ENCODE measurements at regions not wholly inside any gene's neighbourhood (a gene's known extent, or its start where the extent isn't known, plus 50 kb on each side); places are given as distances from the start of the nearest gene placed in this dataset.

DNA sequence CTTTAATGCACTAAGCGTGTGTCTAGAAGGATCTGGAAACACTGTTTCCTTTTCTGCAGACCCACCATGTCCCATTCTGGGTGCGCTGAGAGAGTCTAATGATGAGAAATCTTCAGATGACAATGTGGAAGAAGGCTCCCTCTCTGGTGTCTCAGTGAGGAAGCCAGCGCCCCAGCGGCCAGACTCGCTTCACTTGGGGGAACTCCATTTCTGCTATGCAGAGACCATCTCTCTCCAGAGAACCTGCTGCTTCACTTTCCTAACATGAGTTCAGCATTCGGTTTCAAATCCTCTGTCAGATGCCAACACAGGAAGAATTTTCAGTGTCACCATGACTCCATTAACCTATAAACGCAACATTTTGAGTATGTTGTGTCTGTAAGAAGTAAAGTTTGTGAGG is 121.8 kb downstream of the SYF2 start:
- Histone ChIP-seq H2AK5ac (ENCODE audit: low read depth, low read length) (no peak overlapping the region), H3K9me1 (ENCODE audit: insufficient read depth, low read length) (peaks cover 3% of the 10 kb centered on the region; the same call in 1 of the 2 replicates), H3K36me3 (ENCODE audit: control insufficient read depth, insufficient read depth, low read length) (no peaks in the 10 kb centered on the region), H3K18ac (ENCODE audit: low read depth, low read length) (no peak overlapping the region), H3K23ac (ENCODE audit: low read depth, low read length) (no peak overlapping the region), H2AFZ (replicated peaks; ENCODE audit: low read length, poor library complexity) (no peak overlapping the region), H3K4me2 (ENCODE audit: low read depth, low read length) (no peak overlapping the region), H3K14ac (replicated peaks; ENCODE audit: low read depth, low read length) (no peak overlapping the region), H3K27ac (ENCODE audit: insufficient read depth, low read length) (no peak overlapping the region), H4K20me1 (ENCODE audit: insufficient read depth, low read length) (no peaks in the 10 kb centered on the region), H2AK9ac (replicated peaks; ENCODE audit: low read depth, low read length, poor library complexity) (no peak overlapping the region), H3K56ac (ENCODE audit: extremely low read depth, insufficient read depth, low read length) (no peak overlapping the region), H3K9ac (ENCODE audit: low read depth, low read length) (no peak overlapping the region), H2BK120ac (ENCODE audit: low read depth, low read length) (no peak overlapping the region), H4K5ac (ENCODE audit: low read depth, low read length) (no peak overlapping the region), H3K4me3 (ENCODE audit: insufficient read depth, low read depth, low read length) (no peak overlapping the region), H4K8ac (ENCODE audit: low read depth in 2 of 2, low read length in 2 of 2) (no peak overlapping the region), H3K9me3 (ENCODE audit: control insufficient read depth, insufficient read depth, low read length) (peaks cover 6% of the 10 kb centered on the region), H3K4me1 (ENCODE audit: control insufficient read depth, insufficient read depth, low read length) (0 out of 2 replicates have a peak, but pooled peaks cover 2% of the 10 kb centered on the region), H2BK15ac (ENCODE audit: low read depth, low read length) (no peak overlapping the region), H3K79me1 (ENCODE audit: low read depth in 1 of 2, low read length in 2 of 2) (no peaks in the 10 kb centered on the region), H2BK20ac (ENCODE audit: low read depth, low read length) (no peak overlapping the region), H4K91ac (ENCODE audit: insufficient read depth, low read depth, low read length) (no peak overlapping the region), H2BK5ac (ENCODE audit: low read depth, low read length, poor library complexity, severe bottlenecking) (no peak overlapping the region), H3K27me3 (ENCODE audit: control insufficient read depth, insufficient read depth, low read length) (peaks cover 44% of the 10 kb centered on the region), H3K4ac (ENCODE audit: low read depth, low read length) (no peak overlapping the region)
- DNase-seq (no peak), ATAC-seq (ENCODE audit: low read depth) (no peak)
- CTCF ChIA-PET, result no interaction called here
- dilution Hi-C loops (cut with HindIII; ENCODE audit: low sequenced_read_pairs, unreplicated experiment) (no loop called here), intact Hi-C loops (cut with micrococcal nuclease) (no loop called here), in situ Hi-C loops (cut with MboI; ENCODE audit: low sequenced_read_pairs) (no loop called here)
- TF ChIP-seq MAZ (IDR thresholded peaks at IDR 0.05; ENCODE audit: borderline replicate concordance, low read depth, low read length) (no peak), SMC3 (IDR thresholded peaks at IDR 0.05; ENCODE audit: low read depth, low read length) (no peak), FOS (IDR thresholded peaks at IDR 0.05; ENCODE audit: low read depth, low read length) (no peak), MXI1 (IDR thresholded peaks at IDR 0.05; ENCODE audit: borderline replicate concordance, low read depth, low read length) (no peak), CEBPB (IDR thresholded peaks at IDR 0.05; ENCODE audit: low read depth, low read length) (no peak), POLR2A (IDR thresholded peaks at IDR 0.05; ENCODE audit: low read depth, low read length) (no peak), MAFK (IDR thresholded peaks at IDR 0.05; ENCODE audit: low read depth, low read length) (no peak), RCOR1 (IDR thresholded peaks at IDR 0.05; ENCODE audit: insufficient replicate concordance, low read length) (no peak)
- TF ChIP-seq, protein P1, sequence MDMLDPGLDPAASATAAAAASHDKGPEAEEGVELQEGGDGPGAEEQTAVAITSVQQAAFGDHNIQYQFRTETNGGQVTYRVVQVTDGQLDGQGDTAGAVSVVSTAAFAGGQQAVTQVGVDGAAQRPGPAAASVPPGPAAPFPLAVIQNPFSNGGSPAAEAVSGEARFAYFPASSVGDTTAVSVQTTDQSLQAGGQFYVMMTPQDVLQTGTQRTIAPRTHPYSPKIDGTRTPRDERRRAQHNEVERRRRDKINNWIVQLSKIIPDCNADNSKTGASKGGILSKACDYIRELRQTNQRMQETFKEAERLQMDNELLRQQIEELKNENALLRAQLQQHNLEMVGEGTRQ (IDR thresholded peaks at IDR 0.05; ENCODE audit: low read depth, low read length), result no peak
- TF ChIP-seq, protein P2, sequence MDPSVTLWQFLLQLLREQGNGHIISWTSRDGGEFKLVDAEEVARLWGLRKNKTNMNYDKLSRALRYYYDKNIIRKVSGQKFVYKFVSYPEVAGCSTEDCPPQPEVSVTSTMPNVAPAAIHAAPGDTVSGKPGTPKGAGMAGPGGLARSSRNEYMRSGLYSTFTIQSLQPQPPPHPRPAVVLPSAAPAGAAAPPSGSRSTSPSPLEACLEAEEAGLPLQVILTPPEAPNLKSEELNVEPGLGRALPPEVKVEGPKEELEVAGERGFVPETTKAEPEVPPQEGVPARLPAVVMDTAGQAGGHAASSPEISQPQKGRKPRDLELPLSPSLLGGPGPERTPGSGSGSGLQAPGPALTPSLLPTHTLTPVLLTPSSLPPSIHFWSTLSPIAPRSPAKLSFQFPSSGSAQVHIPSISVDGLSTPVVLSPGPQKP (IDR thresholded peaks at IDR 0.05; ENCODE audit: borderline replicate concordance, low read depth, low read length), result no peak
- no TSS peak for BruUV-seq (replicated peaks)
- POLR2A ChIA-PET (ENCODE audit: unreplicated experiment), result no interaction called here
- WGBS, 2 experiments (ENCODE audit: extremely low coverage in 2 of 2, insufficient read length in 1 of 2), result no CpG with 5 or more reads among the region's 7 CpGs

All from IMR-90 (cell line).